ENCODE measurements at regions not wholly inside any gene's neighbourhood (a gene's known extent, or its start where the extent isn't known, plus 50 kb on each side); places are given as distances from the start of the nearest gene placed in this dataset.
"Not testable (repeated sequence)": the region's sequence is repeated elsewhere in the genome, so short reads cannot be mapped to it uniquely, and the experiment has no call there.

- not testable (repeated sequence) for DNase-seq (ENCODE audit: low spot score)
Measured at GRCh38 chr15:22201993-22202659, 121.8 kb downstream of the OR4M2 start.

- not testable (repeated sequence) for DNase-seq (ENCODE audit: low spot score)
Measured at GRCh38 chr15:22203208-22203607, 122.9 kb downstream of the OR4M2 start.

GRCh38 chr15:22209086-22209485 is 128.8 kb downstream of the OR4M2 start:
- DNase-seq (ENCODE audit: low spot score), result not testable (repeated sequence)

GRCh38 chr15:22222596-22222995 is 142.3 kb downstream of the OR4M2 start:
- DNase-seq (ENCODE audit: low spot score), result not testable (repeated sequence)

- no peak for DNase-seq (ENCODE audit: low spot score)
Measured at GRCh38 chr15:22224241-22224671, 143.9 kb downstream of the OR4M2 start.

- not testable (repeated sequence) for DNase-seq (ENCODE audit: low spot score)
Measured at GRCh38 chr15:22224961-22225360, 144.6 kb downstream of the OR4M2 start.

- DNase-seq (ENCODE audit: low spot score), result no peak
Measured at GRCh38 chr15:22226034-22226790, 145.9 kb downstream of the OR4M2 start.

GRCh38 chr15:22227411-22228100 is 147.2 kb downstream of the OR4M2 start:
- no peak for DNase-seq (ENCODE audit: low spot score)

GRCh38 chr15:22228101-22228762 is 147.9 kb downstream of the OR4M2 start:
- DNase-seq (ENCODE audit: low spot score), result no peak

- no peak for DNase-seq (ENCODE audit: low spot score)
Measured at GRCh38 chr15:22229990-22230819, 149.9 kb downstream of the OR4M2 start.

- DNase-seq (ENCODE audit: low spot score), result no peak
Measured at GRCh38 chr15:22231603-22232002, 151.3 kb downstream of the OR4M2 start.

GRCh38 chr15:22232675-22233074 is 152.3 kb downstream of the OR4M2 start:
- DNase-seq (ENCODE audit: low spot score), result no peak

- not testable (repeated sequence) for DNase-seq (ENCODE audit: low spot score)
Measured at GRCh38 chr15:22235261-22235930, 155.1 kb downstream of the OR4M2 start.

- DNase-seq (ENCODE audit: low spot score), result no peak
Measured at GRCh38 chr15:22236469-22236868, 156.1 kb downstream of the OR4M2 start.

- DNase-seq (ENCODE audit: low spot score), result no peak
Measured at GRCh38 chr15:22237891-22238275, 157.6 kb downstream of the OR4M2 start.

GRCh38 chr15:22238276-22238958 is 158.1 kb downstream of the OR4M2 start:
- DNase-seq (ENCODE audit: low spot score), result not testable (repeated sequence)

GRCh38 chr15:22238959-22239805 is 158.9 kb downstream of the OR4M2 start:
- not testable (repeated sequence) for DNase-seq (ENCODE audit: low spot score)

- DNase-seq (ENCODE audit: low spot score), result no peak
Measured at GRCh38 chr15:22239806-22240180, 159.5 kb downstream of the OR4M2 start.

GRCh38 chr15:22240403-22240802 is 160.1 kb downstream of the OR4M2 start:
- DNase-seq (ENCODE audit: low spot score), result no peak
